CD4-positive, alpha-beta T cell (primary cell): ENCODE measurements at regions not wholly inside any gene's neighbourhood (a gene's known extent, or its start where the extent isn't known, plus 50 kb on each side); places are given as distances from the start of the nearest gene placed in this dataset.

Source experiments
- ATAC-seq: fragments of 200-7000 bp; cut with Tn5 transposase; one replicate; pipeline ENCODE4 v1.10.0; 2022; ENCODE audit warnings: mild to moderate bottlenecking; ENCODE audit not compliant: poor library complexity
- CTCF ChIA-PET: fragments of 350-600 bp; sonication (Branson Sonifier 250); formaldehyde crosslinking; loops from one replicate; lab custom pipeline; 2021; ENCODE audit warnings: antibody characterized with exemption, inconsistent platforms; lab: Charles Lee
- POLR2A ChIA-PET: fragments of 350-600 bp; sonication (Branson Sonifier 250); formaldehyde crosslinking; loops from one replicate; lab custom pipeline; 2021; ENCODE audit warnings: antibody characterized with exemption, inconsistent platforms; lab: Charles Lee
- DNase-seq, 14 experiments: peaks; one replicate each; pipeline ENCODE4 v3.0.0-alpha.2; 2013 to 2020; ENCODE audit warnings: mixed read lengths in 2 of 14
- H3K27ac ChIP-seq, 2 donors: one replicate each; pipeline versions ENCODE4 v1.5.1 to v1.7.0; 2013; ENCODE audit warnings: low read length in 2 of 2, low read depth in 1 of 2, mild to moderate bottlenecking in 1 of 2
- H3K27me3 ChIP-seq, 2 experiments: 1 replicate in 1 of 2; 2 replicates in 1 of 2; pipeline versions ENCODE4 v1.6.1 to v1.7.0; 2013; ENCODE audit warnings: low read length in 2 of 2, control low read depth in 1 of 2, mild to moderate bottlenecking in 1 of 2, moderate library complexity in 1 of 2; ENCODE audit not compliant: insufficient read depth in 2 of 2, control insufficient read depth in 1 of 2
- H3K36me3 ChIP-seq: one replicate; pipeline ENCODE4 v1.6.1; 2013; ENCODE audit warnings: low read length, control low read depth; ENCODE audit not compliant: insufficient read depth
- H3K4me1 ChIP-seq: one replicate; pipeline ENCODE4 v1.6.1; 2013; ENCODE audit warnings: low read length, control low read depth; ENCODE audit not compliant: insufficient read depth
- H3K4me3 ChIP-seq: one replicate; pipeline ENCODE4 v1.5.1; 2013; ENCODE audit warnings: mild to moderate bottlenecking, low read length, moderate library complexity
- H3K9me3 ChIP-seq, 2 experiments: 1 replicate in 1 of 2; 2 replicates in 1 of 2; pipeline versions ENCODE4 v1.6.1 to v1.7.0; 2013; ENCODE audit warnings: low read length in 2 of 2, mild to moderate bottlenecking in 2 of 2, control low read depth in 1 of 2, moderate library complexity in 1 of 2; ENCODE audit not compliant: control insufficient read depth in 1 of 2, insufficient read depth in 1 of 2
- H3K27ac Mint-ChIP-seq: one replicate; pipeline ENCODE4 v1.8.0; 2020; ENCODE audit warnings: mixed read lengths
- H3K27me3 Mint-ChIP-seq: one replicate; pipeline ENCODE4 v1.8.0; 2021; ENCODE audit warnings: mixed read lengths
- H3K36me3 Mint-ChIP-seq: one replicate; pipeline ENCODE4 v1.8.0; 2021; ENCODE audit warnings: low read depth, mixed read lengths
- H3K4me1 Mint-ChIP-seq: one replicate; pipeline ENCODE4 v1.8.0; 2021; ENCODE audit warnings: low read depth, mixed read lengths
- H3K4me3 Mint-ChIP-seq: one replicate; pipeline ENCODE4 v1.8.0; 2020; ENCODE audit warnings: mild to moderate bottlenecking, mixed read lengths
- H3K9me3 Mint-ChIP-seq: one replicate; pipeline ENCODE4 v1.8.0; 2020; ENCODE audit warnings: mixed read lengths
- CTCF ChIP-seq: fragments of 200-600 bp; IDR thresholded peaks from one replicate; pipeline ENCODE4 v1.8.0; 2022; ENCODE audit warnings: antibody characterized with exemption, mild to moderate bottlenecking
- intact Hi-C, 2 experiments: fragments of 100-400 bp; cut with DNase I in 1 of 2; cut with micrococcal nuclease in 1 of 2; formaldehyde crosslinking; loops; one replicate each; pipeline versions ENCODE4 v1.15.1 to v1.9.0; 2023 to 2025; cut with DNase I, micrococcal nuclease

- POLR2A ChIA-PET: no interaction called here
- Mint-ChIP-seq H3K4me3 (no peak overlapping the region), H3K36me3 (no peaks in the 10 kb centered on the region), H3K9me3 (peaks cover 2% of the 10 kb centered on the region), H3K27ac (no peak overlapping the region), H3K27me3 (peaks cover 5% of the 10 kb centered on the region), H3K4me1 (no peaks in the 10 kb centered on the region)
- DNase-seq (no peak), ATAC-seq (no peak)
- CTCF ChIA-PET: no interaction called here
- Histone ChIP-seq H3K27ac (no peak overlapping the region), H3K9me3 (no peaks in the 10 kb centered on the region), H3K4me3 (no peak overlapping the region), H3K36me3 (no peaks in the 10 kb centered on the region), H3K4me1 (no peaks in the 10 kb centered on the region), H3K27me3 (no peaks in the 10 kb centered on the region)
- TF ChIP-seq CTCF: no peak
- intact Hi-C loops: no loop called here
These were observed 129.3 kb upstream of the CD96 start for GRCh38 chr3:111412656-111413055.

GRCh38 chr3:111414531-111414930 lies 127.5 kb upstream of the CD96 start:
- CTCF ChIA-PET: no interaction called here
- no peak for ATAC-seq
- no peaks in the 10 kb centered on the region for H3K4me1 ChIP-seq
- DNase-seq: no peak
- Mint-ChIP-seq H3K9me3 (no peaks in the 10 kb centered on the region), H3K36me3 (no peaks in the 10 kb centered on the region), H3K27me3 (peaks cover 17% of the 10 kb centered on the region), H3K4me1 (no peaks in the 10 kb centered on the region), H3K4me3 (no peak overlapping the region), H3K27ac (no peak overlapping the region)
- H3K27ac ChIP-seq: no peak overlapping the region
- intact Hi-C loops: no loop called here
- H3K9me3 ChIP-seq: no peaks in the 10 kb centered on the region
- TF ChIP-seq CTCF: no peak
- H3K36me3 ChIP-seq: no peaks in the 10 kb centered on the region
- POLR2A ChIA-PET: no interaction called here
- no peak overlapping the region for H3K4me3 ChIP-seq
- H3K27me3 ChIP-seq: no peaks in the 10 kb centered on the region

GRCh38 chr3:111415018-111415417 lies 127.0 kb upstream of the CD96 start:
- Mint-ChIP-seq H3K4me3 (no peak overlapping the region), H3K36me3 (no peaks in the 10 kb centered on the region), H3K27me3 (peaks cover 19% of the 10 kb centered on the region), H3K27ac (no peak overlapping the region), H3K4me1 (no peaks in the 10 kb centered on the region), H3K9me3 (no peaks in the 10 kb centered on the region)
- intact Hi-C loops: no loop called here
- no peaks in the 10 kb centered on the region for H3K27me3 ChIP-seq
- H3K4me3 ChIP-seq: no peak overlapping the region
- CTCF ChIA-PET: no interaction called here
- no peaks in the 10 kb centered on the region for H3K9me3 ChIP-seq
- no peaks in the 10 kb centered on the region for H3K36me3 ChIP-seq
- no peak for TF ChIP-seq CTCF
- DNase-seq (no peak), ATAC-seq (no peak)
- H3K27ac ChIP-seq: no peak overlapping the region
- POLR2A ChIA-PET: no interaction called here
- no peaks in the 10 kb centered on the region for H3K4me1 ChIP-seq
